Cardiac fibroblast (primary cell): ENCODE measurements at regions not wholly inside any gene's neighbourhood (a gene's known extent, or its start where the extent isn't known, plus 50 kb on each side); places are given as distances from the start of the nearest gene placed in this dataset.

Experiments used
- DNase-seq, 2 donors: peaks; one replicate each; pipeline versions ENCODE4 v3.0.0 to v3.0.0-alpha.2; 2010; ENCODE audit warnings: low read depth in 2 of 2
- H3K4me3 ChIP-seq, 2 donors: replicated peaks in 1 of 2; 1 replicate in 1 of 2; 2 replicates in 1 of 2; pipeline ENCODE4 v1.5.1; 2011; ENCODE audit warnings: low read depth in 2 of 2, low read length in 2 of 2, mild to moderate bottlenecking in 2 of 2, moderate library complexity in 1 of 2
- TF ChIP-seq, protein P1 (sequence below): IDR thresholded peaks from one replicate; pipeline ENCODE4 v1.5.1; 2011; ENCODE audit warnings: low read depth, mild to moderate bottlenecking, low read length, inconsistent platforms

- TF ChIP-seq, protein P1, sequence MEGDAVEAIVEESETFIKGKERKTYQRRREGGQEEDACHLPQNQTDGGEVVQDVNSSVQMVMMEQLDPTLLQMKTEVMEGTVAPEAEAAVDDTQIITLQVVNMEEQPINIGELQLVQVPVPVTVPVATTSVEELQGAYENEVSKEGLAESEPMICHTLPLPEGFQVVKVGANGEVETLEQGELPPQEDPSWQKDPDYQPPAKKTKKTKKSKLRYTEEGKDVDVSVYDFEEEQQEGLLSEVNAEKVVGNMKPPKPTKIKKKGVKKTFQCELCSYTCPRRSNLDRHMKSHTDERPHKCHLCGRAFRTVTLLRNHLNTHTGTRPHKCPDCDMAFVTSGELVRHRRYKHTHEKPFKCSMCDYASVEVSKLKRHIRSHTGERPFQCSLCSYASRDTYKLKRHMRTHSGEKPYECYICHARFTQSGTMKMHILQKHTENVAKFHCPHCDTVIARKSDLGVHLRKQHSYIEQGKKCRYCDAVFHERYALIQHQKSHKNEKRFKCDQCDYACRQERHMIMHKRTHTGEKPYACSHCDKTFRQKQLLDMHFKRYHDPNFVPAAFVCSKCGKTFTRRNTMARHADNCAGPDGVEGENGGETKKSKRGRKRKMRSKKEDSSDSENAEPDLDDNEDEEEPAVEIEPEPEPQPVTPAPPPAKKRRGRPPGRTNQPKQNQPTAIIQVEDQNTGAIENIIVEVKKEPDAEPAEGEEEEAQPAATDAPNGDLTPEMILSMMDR: no peak
- no peak overlapping the region for H3K4me3 ChIP-seq
- no peak for DNase-seq
Observed at GRCh38 chr13:73975767-73976166, 158.4 kb downstream of the KLF12 start.

DNA sequence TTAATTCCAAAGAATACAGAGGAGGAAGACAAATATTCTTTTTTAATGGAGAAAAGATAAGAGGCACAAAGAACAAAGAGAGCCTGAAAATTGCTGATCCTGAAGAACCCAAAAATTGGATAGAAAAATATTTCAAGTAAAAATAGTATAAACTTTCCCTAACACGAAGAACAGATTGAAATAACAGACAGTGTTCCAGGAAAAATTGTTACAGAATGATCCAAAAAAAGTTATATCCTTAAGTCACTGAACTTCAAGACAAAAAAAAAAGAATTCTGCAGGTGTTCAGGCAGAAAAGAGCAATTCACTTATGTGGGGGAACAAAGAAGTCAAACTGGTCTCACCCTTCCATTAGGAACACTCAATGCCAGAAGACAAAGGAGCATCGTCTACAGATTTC is 160.2 kb downstream of the KLF12 start:
- no peak overlapping the region for H3K4me3 ChIP-seq
- DNase-seq: no peak
- TF ChIP-seq, protein P1: no peak

GRCh38 chr13:73973156-73973555 is 161.0 kb downstream of the KLF12 start:
- DNase-seq: no peak
- no peak overlapping the region for H3K4me3 ChIP-seq
- TF ChIP-seq, protein P1: no peak

DNA sequence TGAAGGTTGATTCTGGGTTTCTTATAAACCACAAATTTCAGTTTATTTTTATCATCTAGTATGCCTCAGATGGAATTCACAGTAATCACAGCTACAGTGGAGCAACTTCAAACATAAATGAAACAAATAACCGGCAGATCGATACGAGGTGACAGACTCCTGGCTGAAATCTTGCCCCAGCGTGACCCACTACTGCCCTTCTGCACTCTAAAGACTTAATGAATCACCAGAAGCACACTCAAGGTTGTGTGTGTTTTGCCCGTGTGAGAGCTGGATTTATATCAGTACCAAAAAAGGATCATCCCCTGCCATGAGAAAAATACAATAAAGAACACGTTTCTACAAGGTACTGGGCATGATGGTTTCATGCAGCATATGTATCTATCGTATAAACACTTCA is 161.7 kb downstream of the KLF12 start:
- no peak for DNase-seq
- TF ChIP-seq, protein P1: no peak
- no peak overlapping the region for H3K4me3 ChIP-seq

- DNase-seq: peak in 1 of 2 donors; percentile 20
- TF ChIP-seq, protein P1: no peak
- H3K4me3 ChIP-seq: no peak overlapping the region
Observed at GRCh38 chr13:73971481-73971880, 162.7 kb downstream of the KLF12 start.

GRCh38 chr13:73970421-73971055 is 163.7 kb downstream of the KLF12 start:
- TF ChIP-seq, protein P1: no peak
- peak; percentile 26 to 47 for DNase-seq
- H3K4me3 ChIP-seq: no peak overlapping the region
